ENCODE measurements at regions not wholly inside any gene's neighbourhood (a gene's known extent, or its start where the extent isn't known, plus 50 kb on each side); places are given as distances from the start of the nearest gene placed in this dataset.

GRCh38 chr15:87154761-87155160 is 1075.1 kb downstream of the AGBL1 start:
- Histone ChIP-seq H3K4me1 (ENCODE audit: control insufficient read depth, insufficient read depth, low read length) (no peaks in the 10 kb centered on the region), H4K91ac (ENCODE audit: insufficient read depth, low read depth, low read length) (no peak overlapping the region), H4K8ac (ENCODE audit: low read depth in 2 of 2, low read length in 2 of 2) (no peak overlapping the region), H2AK9ac (replicated peaks; ENCODE audit: low read depth, low read length, poor library complexity) (no peak overlapping the region), H4K5ac (ENCODE audit: low read depth, low read length) (no peak overlapping the region), H2BK20ac (ENCODE audit: low read depth, low read length) (no peak overlapping the region), H3K56ac (ENCODE audit: extremely low read depth, insufficient read depth, low read length) (no peak overlapping the region), H3K9ac (ENCODE audit: low read depth, low read length) (no peak overlapping the region), H3K9me1 (ENCODE audit: insufficient read depth, low read length) (no peaks in the 10 kb centered on the region), H2BK120ac (ENCODE audit: low read depth, low read length) (no peak overlapping the region), H2AK5ac (ENCODE audit: low read depth, low read length) (no peak overlapping the region), H3K79me1 (ENCODE audit: low read depth in 1 of 2, low read length in 2 of 2) (no peaks in the 10 kb centered on the region), H2BK15ac (ENCODE audit: low read depth, low read length) (no peak overlapping the region), H2BK5ac (ENCODE audit: low read depth, low read length, poor library complexity, severe bottlenecking) (no peak overlapping the region), H3K27ac (ENCODE audit: insufficient read depth, low read length) (no peak overlapping the region), H3K4me3 (ENCODE audit: insufficient read depth, low read depth, low read length) (no peak overlapping the region), H3K27me3 (ENCODE audit: control insufficient read depth, insufficient read depth, low read length) (no peaks in the 10 kb centered on the region), H2AFZ (replicated peaks; ENCODE audit: low read length, poor library complexity) (no peak overlapping the region), H3K36me3 (ENCODE audit: control insufficient read depth, insufficient read depth, low read length) (no peaks in the 10 kb centered on the region), H3K23ac (ENCODE audit: low read depth, low read length) (no peak overlapping the region), H3K18ac (ENCODE audit: low read depth, low read length) (no peak overlapping the region), H3K9me3 (ENCODE audit: control insufficient read depth, insufficient read depth, low read length) (0 out of 2 replicates have a peak, but pooled peaks cover 5% of the 10 kb centered on the region), H3K4me2 (ENCODE audit: low read depth, low read length) (no peak overlapping the region), H3K14ac (replicated peaks; ENCODE audit: low read depth, low read length) (no peak overlapping the region), H4K20me1 (ENCODE audit: insufficient read depth, low read length) (no peaks in the 10 kb centered on the region), H3K4ac (ENCODE audit: low read depth, low read length) (no peak overlapping the region)
- ChIA-PET POLR2A (ENCODE audit: unreplicated experiment) (no interaction called here), CTCF (no interaction called here)
- ATAC-seq (ENCODE audit: low read depth) (no peak), DNase-seq (peak; percentile 52)
- TF ChIP-seq MAFK (IDR thresholded peaks at IDR 0.05; ENCODE audit: low read depth, low read length), result no peak
- TF ChIP-seq RAD21 (IDR thresholded peaks at IDR 0.05; ENCODE audit: low read length), result no peak
- no peak for TF ChIP-seq RCOR1 (IDR thresholded peaks at IDR 0.05; ENCODE audit: insufficient replicate concordance, low read length)
- TF ChIP-seq SMC3 (IDR thresholded peaks at IDR 0.05; ENCODE audit: low read depth, low read length), result no peak
- TF ChIP-seq CEBPB (IDR thresholded peaks at IDR 0.05; ENCODE audit: low read depth, low read length), result no peak
- TF ChIP-seq RFX5 (IDR thresholded peaks at IDR 0.05; ENCODE audit: low read depth, low read length), result no peak
- TF ChIP-seq, protein P1, sequence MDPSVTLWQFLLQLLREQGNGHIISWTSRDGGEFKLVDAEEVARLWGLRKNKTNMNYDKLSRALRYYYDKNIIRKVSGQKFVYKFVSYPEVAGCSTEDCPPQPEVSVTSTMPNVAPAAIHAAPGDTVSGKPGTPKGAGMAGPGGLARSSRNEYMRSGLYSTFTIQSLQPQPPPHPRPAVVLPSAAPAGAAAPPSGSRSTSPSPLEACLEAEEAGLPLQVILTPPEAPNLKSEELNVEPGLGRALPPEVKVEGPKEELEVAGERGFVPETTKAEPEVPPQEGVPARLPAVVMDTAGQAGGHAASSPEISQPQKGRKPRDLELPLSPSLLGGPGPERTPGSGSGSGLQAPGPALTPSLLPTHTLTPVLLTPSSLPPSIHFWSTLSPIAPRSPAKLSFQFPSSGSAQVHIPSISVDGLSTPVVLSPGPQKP (IDR thresholded peaks at IDR 0.05; ENCODE audit: borderline replicate concordance, low read depth, low read length), result no peak
- intact Hi-C loops (cut with micrococcal nuclease), result no loop called here
- in situ Hi-C loops (cut with MboI; ENCODE audit: low sequenced_read_pairs), result no loop called here
- BruUV-seq (replicated peaks), result no TSS peak
- dilution Hi-C loops (cut with HindIII; ENCODE audit: low sequenced_read_pairs, unreplicated experiment), result no loop called here
